ENCODE measurements at regions not wholly inside any gene's neighbourhood (a gene's known extent, or its start where the extent isn't known, plus 50 kb on each side); places are given as distances from the start of the nearest gene placed in this dataset.

GRCh38 chr12:4003576-4003975 is 130.4 kb upstream of the PARP11 start:
- no peak overlapping the region for H3K27ac ChIP-seq (ENCODE audit: insufficient read depth, low read depth, low read length)
- H3K4me3 ChIP-seq (replicated peaks in 1 of 3; ENCODE audit: insufficient read depth in 1 of 3, low read depth in 1 of 3, low read length in 3 of 3): no peak overlapping the region
- no peak overlapping the region for H3K4me2 ChIP-seq (ENCODE audit: insufficient read depth, low read length)
- CTCF ChIA-PET: interaction anchor here (1.8 to 2.0 kb wide), 2 partner anchors 9 to 273 kb away, joined by 9 to 10 read pairs; no protein-coding TSS in a partner anchor
- no peaks in the 10 kb centered on the region for H3K4me1 ChIP-seq (ENCODE audit: control insufficient read depth, extremely low read depth, insufficient read depth, low read length)
- no TSS peak for BruUV-seq (replicated peaks)
- H3K9me3 ChIP-seq (replicated peaks; ENCODE audit: control insufficient read depth, insufficient read depth, low read length): no peaks in the 10 kb centered on the region
- no peak overlapping the region for H3K9ac ChIP-seq (replicated peaks; ENCODE audit: extremely low read depth, insufficient read depth, low read length)
- POLR2A ChIA-PET: no interaction called here
- H4K20me1 ChIP-seq (replicated peaks; ENCODE audit: control insufficient read depth, extremely low read depth, insufficient read depth, low read length): no peaks in the 10 kb centered on the region
- no peak overlapping the region for H2AFZ ChIP-seq (ENCODE audit: low read depth, low read length)
- H3K9me1 ChIP-seq (replicated peaks; ENCODE audit: control insufficient read depth, extremely low read depth, insufficient read depth, low read length): no peaks in the 10 kb centered on the region
- TF ChIP-seq, protein P1, sequence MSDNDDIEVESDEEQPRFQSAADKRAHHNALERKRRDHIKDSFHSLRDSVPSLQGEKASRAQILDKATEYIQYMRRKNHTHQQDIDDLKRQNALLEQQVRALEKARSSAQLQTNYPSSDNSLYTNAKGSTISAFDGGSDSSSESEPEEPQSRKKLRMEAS (IDR thresholded peaks at IDR 0.05; ENCODE audit: insufficient read depth, insufficient read length): no peak
- TF ChIP-seq MYC (IDR thresholded peaks at IDR 0.05; ENCODE audit: low read depth, low read length): no peak
- no peak for TF ChIP-seq EZH2 (IDR thresholded peaks at IDR 0.05; ENCODE audit: borderline replicate concordance, low read depth, low read length, severe bottlenecking)
- TF ChIP-seq POLR2AphosphoS5 (IDR thresholded peaks at IDR 0.05; ENCODE audit: insufficient read depth, low read depth, low read length): no peak
- TF ChIP-seq FOS (IDR thresholded peaks at IDR 0.05; ENCODE audit: borderline replicate concordance, insufficient read depth, low read length): no peak
- no peak for TF ChIP-seq GATA2 (IDR thresholded peaks at IDR 0.05; ENCODE audit: insufficient read depth, insufficient read length, low read depth, low read length)
- TF ChIP-seq JUN (IDR thresholded peaks at IDR 0.05; ENCODE audit: borderline replicate concordance, insufficient read depth, insufficient read length, low read depth): no peak
- no peak for TF ChIP-seq CTCF (IDR thresholded peaks at IDR 0.05; ENCODE audit: extremely low read depth in 1 of 2, insufficient read depth in 1 of 2, low read depth in 1 of 2, low read length in 2 of 2)
- no peak for TF ChIP-seq POLR2A (IDR thresholded peaks at IDR 0.05; ENCODE audit: low read depth, low read length)
- H3K27me3 ChIP-seq (ENCODE audit: control insufficient read depth in 2 of 2, insufficient read depth in 2 of 2, low read length in 2 of 2): no peaks in the 10 kb centered on the region
- no peak for DNase-seq (ENCODE audit: low read depth, low spot score)
- intact Hi-C loops (cut with micrococcal nuclease) (no loop called here), dilution Hi-C loops (cut with MboI; ENCODE audit: extremely low pct_ligation_motif_present, low sequenced_read_pairs) (no loop called here)
- H3K79me2 ChIP-seq (ENCODE audit: control insufficient read depth, insufficient read depth, low read length): no peaks in the 10 kb centered on the region
- no peak for FAIRE-seq
- H3K36me3 ChIP-seq (ENCODE audit: control insufficient read depth in 2 of 2, extremely low read depth in 1 of 2, insufficient read depth in 2 of 2, low read length in 2 of 2): no peaks in the 10 kb centered on the region

All from endothelial cell of umbilical vein (primary cell).